ENCODE measurements at regions not wholly inside any gene's neighbourhood (a gene's known extent, or its start where the extent isn't known, plus 50 kb on each side); places are given as distances from the start of the nearest gene placed in this dataset.

GRCh38 chr7:149696280-149696679, 77.1 kb downstream of the ZNF467 start:
- Histone ChIP-seq H3K4me1 (ENCODE audit: control insufficient read depth in 4 of 4, insufficient read depth in 4 of 4, low read length in 3 of 4) (peaks cover 0 to 3% (median 0%) of the 10 kb centered on the region in 4 donors), H3K9me3 (ENCODE audit: control insufficient read depth in 4 of 4, low read length in 3 of 4) (peaks cover 2 to 6% (median 4%) of the 10 kb centered on the region in 4 donors), H3K27me3 (ENCODE audit: control insufficient read depth in 4 of 4, insufficient read depth in 4 of 4, low read length in 3 of 4) (peaks cover 2 to 5% (median 4%) of the 10 kb centered on the region in 4 donors), H3K4me3 (ENCODE audit: low read depth in 1 of 3, low read length in 3 of 3) (no peak overlapping the region), H3K36me3 (ENCODE audit: control insufficient read depth in 4 of 4, insufficient read depth in 3 of 4, low read depth in 1 of 4, low read length in 3 of 4) (peaks cover 0 to 2% (median 0%) of the 10 kb centered on the region in 4 donors), H3K27ac (ENCODE audit: low read depth in 1 of 2, low read length in 2 of 2) (no peak overlapping the region), H3K9ac (ENCODE audit: low read depth in 1 of 2, low read length in 2 of 2) (no peak overlapping the region)
- no peak for TF ChIP-seq SP1 (IDR thresholded peaks at IDR 0.05)
- no peak for TF ChIP-seq ZBTB33 (IDR thresholded peaks at IDR 0.05)
- TF ChIP-seq NR2F2 (IDR thresholded peaks at IDR 0.05), result no peak
- TF ChIP-seq RXRA (IDR thresholded peaks at IDR 0.05), result no peak
- TF ChIP-seq YY1 (IDR thresholded peaks at IDR 0.05), result no peak
- no peak for TF ChIP-seq JUND (IDR thresholded peaks at IDR 0.05)
- no peak for TF ChIP-seq RAD21 (IDR thresholded peaks at IDR 0.05)
- no peak for TF ChIP-seq GABPA (IDR thresholded peaks at IDR 0.05 in 1 of 2, conservative IDR thresholded peaks at IDR 0.05 in 1 of 2)
- TF ChIP-seq CTCF (IDR thresholded peaks at IDR 0.05; ENCODE audit: low read depth, low read length, missing input control), result no peak
- no peak for TF ChIP-seq REST (IDR thresholded peaks at IDR 0.05)
- TF ChIP-seq EGR1 (IDR thresholded peaks at IDR 0.05; ENCODE audit: low read depth in 2 of 2), result no peak
- 79% methylated on average over 3 of the region's 3 CpGs for WGBS
- DNase-seq (ENCODE audit: low spot score), result no peak

GRCh38 chr7:149692557-149692982, 80.8 kb downstream of the ZNF467 start:
- H3K9me3 ChIP-seq (ENCODE audit: control insufficient read depth in 4 of 4, low read length in 3 of 4), result peaks cover 0 to 3% (median 0%) of the 10 kb centered on the region in 4 donors
- H3K9ac ChIP-seq (ENCODE audit: low read depth in 1 of 2, low read length in 2 of 2), result no peak overlapping the region
- TF ChIP-seq JUND (IDR thresholded peaks at IDR 0.05) (no peak), HNF4A (conservative IDR thresholded peaks at IDR 0.05) (no peak), GABPA (IDR thresholded peaks at IDR 0.05 in 1 of 2, conservative IDR thresholded peaks at IDR 0.05 in 1 of 2) (no peak), RAD21 (IDR thresholded peaks at IDR 0.05) (no peak), MAX (IDR thresholded peaks at IDR 0.05) (no peak), CTCF (IDR thresholded peaks at IDR 0.05; ENCODE audit: low read depth, low read length, missing input control) (no peak), FOXA1 (IDR thresholded peaks at IDR 0.05) (no peak), EGR1 (IDR thresholded peaks at IDR 0.05; ENCODE audit: low read depth in 2 of 2) (no peak), SP1 (IDR thresholded peaks at IDR 0.05) (no peak), TAF1 (conservative IDR thresholded peaks at IDR 0.05) (no peak), ATF3 (IDR thresholded peaks at IDR 0.05) (no peak), RXRA (IDR thresholded peaks at IDR 0.05) (no peak), YY1 (IDR thresholded peaks at IDR 0.05) (no peak), ZBTB33 (IDR thresholded peaks at IDR 0.05) (no peak)
- no peak overlapping the region for H3K27ac ChIP-seq (ENCODE audit: low read depth in 1 of 2, low read length in 2 of 2)
- H3K27me3 ChIP-seq (ENCODE audit: control insufficient read depth in 4 of 4, insufficient read depth in 4 of 4, low read length in 3 of 4), result peaks cover 3 to 6% (median 5%) of the 10 kb centered on the region in 4 donors
- 14% methylated on average over 43 of the region's 43 CpGs for WGBS
- peaks cover 0 to 2% (median 0%) of the 10 kb centered on the region in 4 donors for H3K36me3 ChIP-seq (ENCODE audit: control insufficient read depth in 4 of 4, insufficient read depth in 3 of 4, low read depth in 1 of 4, low read length in 3 of 4)
- peaks cover 0 to 3% (median 0%) of the 10 kb centered on the region in 4 donors for H3K4me1 ChIP-seq (ENCODE audit: control insufficient read depth in 4 of 4, insufficient read depth in 4 of 4, low read length in 3 of 4)
- no peak for DNase-seq (ENCODE audit: low spot score)
- no peak overlapping the region for H3K4me3 ChIP-seq (ENCODE audit: low read depth in 1 of 3, low read length in 3 of 3)
